ENCODE measurements at regions not wholly inside any gene's neighbourhood (a gene's known extent, or its start where the extent isn't known, plus 50 kb on each side); places are given as distances from the start of the nearest gene placed in this dataset.
"Not testable (repeated sequence)": the region's sequence is repeated elsewhere in the genome, so short reads cannot be mapped to it uniquely, and the experiment has no call there.

DNA sequence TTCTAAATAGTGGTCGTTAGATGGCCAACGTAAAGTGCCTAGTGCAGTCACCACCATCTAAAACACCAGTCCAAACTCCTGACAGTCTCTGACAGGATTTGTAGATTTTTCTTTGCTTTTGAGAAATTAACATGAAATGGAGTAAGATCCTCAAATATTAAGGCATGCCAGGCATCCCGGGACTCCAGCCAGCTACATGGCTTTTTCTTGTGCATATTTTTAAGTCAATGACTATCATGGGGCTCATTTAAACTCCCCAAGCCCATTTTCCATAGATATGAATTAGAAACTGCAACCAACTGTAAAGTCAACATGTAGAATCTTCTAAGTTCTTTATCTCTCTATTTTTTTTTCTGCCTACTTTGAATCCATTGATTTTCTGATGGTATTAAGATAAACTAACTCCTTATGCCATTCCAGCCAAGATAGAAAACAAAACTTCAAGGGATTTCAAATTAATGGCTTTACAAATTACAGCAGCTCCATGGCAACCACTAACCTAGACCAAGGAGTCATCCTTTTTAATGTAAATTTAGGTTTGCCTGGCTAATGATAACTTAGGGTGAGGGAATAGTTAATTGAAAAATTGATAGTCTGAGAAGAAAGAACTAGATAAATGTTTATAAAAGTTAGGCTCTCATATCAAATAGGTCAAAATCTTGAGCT, 764.1 kb upstream of the NXPH2 start:
- TF ChIP-seq, protein P1, sequence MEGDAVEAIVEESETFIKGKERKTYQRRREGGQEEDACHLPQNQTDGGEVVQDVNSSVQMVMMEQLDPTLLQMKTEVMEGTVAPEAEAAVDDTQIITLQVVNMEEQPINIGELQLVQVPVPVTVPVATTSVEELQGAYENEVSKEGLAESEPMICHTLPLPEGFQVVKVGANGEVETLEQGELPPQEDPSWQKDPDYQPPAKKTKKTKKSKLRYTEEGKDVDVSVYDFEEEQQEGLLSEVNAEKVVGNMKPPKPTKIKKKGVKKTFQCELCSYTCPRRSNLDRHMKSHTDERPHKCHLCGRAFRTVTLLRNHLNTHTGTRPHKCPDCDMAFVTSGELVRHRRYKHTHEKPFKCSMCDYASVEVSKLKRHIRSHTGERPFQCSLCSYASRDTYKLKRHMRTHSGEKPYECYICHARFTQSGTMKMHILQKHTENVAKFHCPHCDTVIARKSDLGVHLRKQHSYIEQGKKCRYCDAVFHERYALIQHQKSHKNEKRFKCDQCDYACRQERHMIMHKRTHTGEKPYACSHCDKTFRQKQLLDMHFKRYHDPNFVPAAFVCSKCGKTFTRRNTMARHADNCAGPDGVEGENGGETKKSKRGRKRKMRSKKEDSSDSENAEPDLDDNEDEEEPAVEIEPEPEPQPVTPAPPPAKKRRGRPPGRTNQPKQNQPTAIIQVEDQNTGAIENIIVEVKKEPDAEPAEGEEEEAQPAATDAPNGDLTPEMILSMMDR (IDR thresholded peaks at IDR 0.05) = no peak
- TF ChIP-seq POLR2A (IDR thresholded peaks at IDR 0.05) = no peak
- Histone ChIP-seq H3K4me3 (no peak overlapping the region), H3K9me3 (no peaks in the 10 kb centered on the region), H3K36me3 (no peaks in the 10 kb centered on the region), H3K4me1 (no peaks in the 10 kb centered on the region), H3K27ac (no peak overlapping the region), H3K27me3 (no peaks in the 10 kb centered on the region)
- no peak for DNase-seq

DNA sequence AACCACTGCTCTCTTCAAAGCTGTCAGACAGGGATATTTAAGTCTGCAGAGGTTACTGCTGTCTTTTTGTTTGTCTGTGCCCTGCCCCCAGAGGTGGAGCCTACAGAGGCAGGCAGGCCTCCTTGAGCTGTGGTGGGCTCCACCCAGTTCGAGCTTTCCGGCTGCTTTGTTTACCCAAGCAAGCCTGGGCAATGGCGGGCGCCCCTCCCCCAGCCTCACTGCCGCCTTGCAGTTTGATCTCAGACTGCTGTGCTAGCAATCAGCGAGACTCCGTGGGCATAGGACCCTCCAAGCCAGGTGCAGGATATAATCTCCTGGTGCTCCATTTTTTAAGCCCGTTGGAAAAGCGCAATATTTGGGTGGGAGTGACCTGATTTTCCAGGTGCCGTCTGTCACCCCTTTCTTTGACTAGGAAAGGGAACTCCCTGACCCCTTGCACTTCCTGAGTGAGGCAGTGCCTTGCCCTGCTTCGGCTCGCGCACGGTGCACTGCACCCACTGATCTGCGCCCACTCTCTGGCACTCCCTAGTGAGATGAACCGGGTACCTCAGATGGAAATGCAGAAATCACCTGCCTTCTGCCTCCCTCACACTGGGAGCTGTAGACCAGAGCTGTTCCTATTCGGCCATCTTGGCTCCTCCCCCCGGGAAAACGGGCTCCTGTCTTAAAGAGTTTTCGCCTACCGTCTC, 758.3 kb upstream of the NXPH2 start:
- H3K4me1 ChIP-seq, H3K9me3 ChIP-seq, H3K27ac ChIP-seq, H3K36me3 ChIP-seq, H3K4me3 ChIP-seq, H3K27me3 ChIP-seq, DNase-seq: not testable (repeated sequence)

DNA sequence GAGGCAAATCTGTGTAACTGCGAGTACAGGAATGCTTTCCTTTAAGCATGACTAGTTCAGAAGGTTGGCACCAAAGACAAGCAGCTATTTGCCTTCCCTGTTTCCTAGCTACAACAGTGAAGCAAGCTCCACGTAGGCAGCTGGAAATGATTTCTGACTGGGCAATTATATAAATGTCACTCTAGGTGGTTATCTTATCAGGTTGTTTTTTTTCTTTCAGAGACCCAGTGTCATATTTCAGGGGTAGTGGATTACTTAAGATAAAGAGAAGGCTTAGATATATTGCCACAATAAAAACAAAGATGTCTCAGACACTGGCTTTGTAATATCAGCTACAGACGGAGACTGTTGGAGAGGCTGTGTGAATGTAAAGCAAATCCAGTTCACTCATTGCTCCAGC, 748.9 kb upstream of the NXPH2 start:
- TF ChIP-seq POLR2A (IDR thresholded peaks at IDR 0.05) = no peak
- TF ChIP-seq, protein P1 (IDR thresholded peaks at IDR 0.05) = no peak
- H3K27me3 ChIP-seq = no peaks in the 10 kb centered on the region
- no peak for DNase-seq
- no peak overlapping the region for H3K4me3 ChIP-seq
- H3K4me1 ChIP-seq = no peaks in the 10 kb centered on the region
- H3K36me3 ChIP-seq = no peaks in the 10 kb centered on the region
- H3K9me3 ChIP-seq = no peaks in the 10 kb centered on the region
- H3K27ac ChIP-seq = no peak overlapping the region

DNA sequence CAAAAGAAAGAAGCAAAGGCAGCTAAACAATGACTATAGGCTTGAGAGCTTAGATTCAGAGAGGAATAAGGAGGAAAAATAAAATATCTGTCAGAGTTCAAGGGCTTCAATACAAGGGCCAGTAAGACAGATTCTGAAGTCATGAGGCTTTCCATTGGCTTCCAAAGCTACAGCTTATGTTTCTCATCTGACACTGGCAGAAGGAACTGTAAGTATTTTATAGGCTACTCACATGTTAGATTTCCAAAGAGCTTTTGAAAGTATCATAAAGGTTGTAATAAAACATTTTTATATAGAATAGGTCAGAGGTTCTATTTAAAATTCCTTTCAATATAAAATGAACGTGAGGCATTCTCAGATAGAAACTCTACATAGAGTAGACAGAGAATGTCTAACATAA, 746.6 kb upstream of the NXPH2 start:
- Histone ChIP-seq H3K9me3 (no peaks in the 10 kb centered on the region), H3K4me1 (no peaks in the 10 kb centered on the region), H3K27me3 (no peaks in the 10 kb centered on the region), H3K4me3 (no peak overlapping the region), H3K27ac (no peak overlapping the region), H3K36me3 (no peaks in the 10 kb centered on the region)
- no peak for DNase-seq
- TF ChIP-seq, protein P1 (IDR thresholded peaks at IDR 0.05) = no peak
- TF ChIP-seq POLR2A (IDR thresholded peaks at IDR 0.05) = no peak

DNA sequence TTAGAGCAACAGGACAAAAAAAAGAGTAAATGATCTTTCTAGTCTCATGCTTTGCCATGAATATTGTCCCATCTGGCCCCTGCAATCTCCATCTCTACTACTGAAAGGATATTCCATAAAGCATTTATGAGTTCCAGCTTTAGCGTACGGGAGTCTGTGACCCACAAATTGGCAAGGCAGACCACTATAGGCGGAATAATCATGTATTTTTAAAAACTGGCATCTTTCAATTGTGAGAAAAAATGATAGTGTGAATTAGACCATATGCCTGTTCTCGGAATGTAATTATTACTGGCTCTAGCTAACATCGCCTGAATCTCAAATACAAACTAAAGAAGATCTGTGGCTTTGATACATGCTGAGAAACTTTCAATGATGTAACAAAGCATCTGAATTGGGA, 738.1 kb upstream of the NXPH2 start:
- Histone ChIP-seq H3K36me3 (no peaks in the 10 kb centered on the region), H3K27ac (no peak overlapping the region), H3K4me1 (no peaks in the 10 kb centered on the region), H3K27me3 (no peaks in the 10 kb centered on the region), H3K9me3 (no peaks in the 10 kb centered on the region), H3K4me3 (no peak overlapping the region)
- no peak for DNase-seq
- TF ChIP-seq POLR2A (IDR thresholded peaks at IDR 0.05) = no peak
- TF ChIP-seq, protein P1 (IDR thresholded peaks at IDR 0.05) = no peak

DNA sequence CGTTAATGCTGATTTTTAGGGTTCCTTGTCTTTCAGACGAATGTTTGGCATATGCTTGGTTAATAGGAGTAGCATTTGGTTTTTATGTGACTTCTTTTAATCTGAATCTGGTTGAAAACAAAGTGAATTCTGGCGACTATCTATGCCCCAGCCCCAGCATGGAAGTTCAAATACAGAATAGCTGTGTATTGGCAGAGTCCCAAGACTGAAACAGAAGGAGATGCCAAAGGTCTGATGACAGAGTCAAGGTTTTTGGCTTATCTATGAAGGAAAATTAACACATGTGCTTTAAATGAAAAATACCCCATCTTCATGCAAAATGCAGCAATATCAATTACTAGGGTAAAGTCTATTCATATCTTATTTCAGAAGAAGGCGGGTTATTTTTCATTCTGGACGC, 734.8 kb upstream of the NXPH2 start:
- TF ChIP-seq, protein P1 (IDR thresholded peaks at IDR 0.05) = no peak
- TF ChIP-seq POLR2A (IDR thresholded peaks at IDR 0.05) = no peak
- Histone ChIP-seq H3K27me3 (no peaks in the 10 kb centered on the region), H3K4me3 (no peak overlapping the region), H3K27ac (no peak overlapping the region), H3K9me3 (no peaks in the 10 kb centered on the region), H3K36me3 (no peaks in the 10 kb centered on the region), H3K4me1 (no peaks in the 10 kb centered on the region)
- no peak for DNase-seq
